Esophagus muscularis mucosa (tissue), 4 donors: ENCODE measurements at regions not wholly inside any gene's neighbourhood (a gene's known extent, or its start where the extent isn't known, plus 50 kb on each side); places are given as distances from the start of the nearest gene placed in this dataset.

Source experiments
- DNase-seq: peaks from one replicate; pipeline ENCODE4 v3.0.0-alpha.2; 2017; ENCODE audit errors: extremely low spot score
- H3K27ac ChIP-seq, 4 donors: fragments of 200-600 bp; sonication (generic); replicated peaks in 1 of 4; 1 replicate in 3 of 4; 2 replicates in 1 of 4; pipeline ENCODE4 v1.5.1; 2016 to 2019; ENCODE audit warnings: mild to moderate bottlenecking in 1 of 4
- H3K27me3 ChIP-seq, 4 donors: fragments of 200-600 bp; sonication (generic); one replicate each; pipeline versions ENCODE4 v1.5.1 to v1.6.0; 2016 to 2019
- H3K36me3 ChIP-seq, 4 donors: fragments of 200-600 bp; sonication (generic); one replicate each; pipeline ENCODE4 v1.5.1; 2016 to 2019
- H3K4me1 ChIP-seq, 4 donors: fragments of 200-600 bp; sonication (generic); one replicate each; pipeline ENCODE4 v1.5.1; 2016 to 2019
- H3K4me3 ChIP-seq, 4 donors: fragments of 200-600 bp; sonication (generic); 1 replicate in 2 of 4; 2 replicates in 2 of 4; pipeline ENCODE4 v1.5.1; 2016 to 2019; ENCODE audit warnings: mild to moderate bottlenecking in 4 of 4, moderate library complexity in 1 of 4
- H3K9me3 ChIP-seq, 4 donors: fragments of 200-600 bp; sonication (generic); 1 replicate in 3 of 4; 2 replicates in 1 of 4; pipeline ENCODE4 v1.5.1; 2016 to 2019
- EP300 ChIP-seq: sonication (generic); formaldehyde crosslinking; IDR thresholded peaks from one replicate; pipeline ENCODE4 v1.6.1; 2017; ENCODE audit warnings: antibody characterized with exemption
- POLR2A ChIP-seq: fragments of 450-650 bp; IDR thresholded peaks from one replicate; pipeline ENCODE4 v1.6.1; 2017; ENCODE audit warnings: antibody characterized with exemption, moderate library complexity, mild to moderate bottlenecking, low read depth
- POLR2AphosphoS5 ChIP-seq, 2 donors: sonication (generic); formaldehyde crosslinking; IDR thresholded peaks; one replicate each; pipeline ENCODE4 v1.6.1; 2017; ENCODE audit warnings: antibody characterized with exemption in 2 of 2
- WGBS: methylation state at CpG from one replicate; pipeline ENCODE4 v1.1.5; 2018; 5-methylcytosine and 5-hydroxymethylcytosine counted together
- intact Hi-C: fragments of 100-400 bp; cut with DNase I; formaldehyde crosslinking; loops from one replicate; pipeline ENCODE4 v1.15.1; 2023
- TF ChIP-seq, protein P1 (sequence below), 3 experiments: fragments of 200-600 bp in 2 of 3; fragments of 450-650 bp in 1 of 3; sonication (generic) in 2 of 3; IDR thresholded peaks; one replicate each; pipeline ENCODE4 v1.5.1; 2017 to 2019; ENCODE audit warnings: antibody characterized with exemption in 3 of 3, mild to moderate bottlenecking in 2 of 3, moderate library complexity in 1 of 3

GRCh38 chr2:72041638-72042111 lies 106.0 kb downstream of the CYP26B1 start:
- Histone ChIP-seq H3K4me3 (no peak overlapping the region), H3K36me3 (no peaks in the 10 kb centered on the region), H3K27me3 (no peaks in the 10 kb centered on the region), H3K9me3 (peaks cover 0 to 23% (median 12%) of the 10 kb centered on the region in 4 donors), H3K4me1 (no peaks in the 10 kb centered on the region), H3K27ac (no peak overlapping the region)
- DNase-seq, result peak; percentile 85
- intact Hi-C loops, result no loop called here
- TF ChIP-seq POLR2AphosphoS5 (IDR thresholded peaks at IDR 0.05) (no peak), EP300 (no peak), POLR2A (no peak)
- TF ChIP-seq, protein P1, sequence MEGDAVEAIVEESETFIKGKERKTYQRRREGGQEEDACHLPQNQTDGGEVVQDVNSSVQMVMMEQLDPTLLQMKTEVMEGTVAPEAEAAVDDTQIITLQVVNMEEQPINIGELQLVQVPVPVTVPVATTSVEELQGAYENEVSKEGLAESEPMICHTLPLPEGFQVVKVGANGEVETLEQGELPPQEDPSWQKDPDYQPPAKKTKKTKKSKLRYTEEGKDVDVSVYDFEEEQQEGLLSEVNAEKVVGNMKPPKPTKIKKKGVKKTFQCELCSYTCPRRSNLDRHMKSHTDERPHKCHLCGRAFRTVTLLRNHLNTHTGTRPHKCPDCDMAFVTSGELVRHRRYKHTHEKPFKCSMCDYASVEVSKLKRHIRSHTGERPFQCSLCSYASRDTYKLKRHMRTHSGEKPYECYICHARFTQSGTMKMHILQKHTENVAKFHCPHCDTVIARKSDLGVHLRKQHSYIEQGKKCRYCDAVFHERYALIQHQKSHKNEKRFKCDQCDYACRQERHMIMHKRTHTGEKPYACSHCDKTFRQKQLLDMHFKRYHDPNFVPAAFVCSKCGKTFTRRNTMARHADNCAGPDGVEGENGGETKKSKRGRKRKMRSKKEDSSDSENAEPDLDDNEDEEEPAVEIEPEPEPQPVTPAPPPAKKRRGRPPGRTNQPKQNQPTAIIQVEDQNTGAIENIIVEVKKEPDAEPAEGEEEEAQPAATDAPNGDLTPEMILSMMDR (IDR thresholded peaks at IDR 0.05), result no peak
- 62% methylated on average over 4 of the region's 5 CpGs for WGBS

DNA sequence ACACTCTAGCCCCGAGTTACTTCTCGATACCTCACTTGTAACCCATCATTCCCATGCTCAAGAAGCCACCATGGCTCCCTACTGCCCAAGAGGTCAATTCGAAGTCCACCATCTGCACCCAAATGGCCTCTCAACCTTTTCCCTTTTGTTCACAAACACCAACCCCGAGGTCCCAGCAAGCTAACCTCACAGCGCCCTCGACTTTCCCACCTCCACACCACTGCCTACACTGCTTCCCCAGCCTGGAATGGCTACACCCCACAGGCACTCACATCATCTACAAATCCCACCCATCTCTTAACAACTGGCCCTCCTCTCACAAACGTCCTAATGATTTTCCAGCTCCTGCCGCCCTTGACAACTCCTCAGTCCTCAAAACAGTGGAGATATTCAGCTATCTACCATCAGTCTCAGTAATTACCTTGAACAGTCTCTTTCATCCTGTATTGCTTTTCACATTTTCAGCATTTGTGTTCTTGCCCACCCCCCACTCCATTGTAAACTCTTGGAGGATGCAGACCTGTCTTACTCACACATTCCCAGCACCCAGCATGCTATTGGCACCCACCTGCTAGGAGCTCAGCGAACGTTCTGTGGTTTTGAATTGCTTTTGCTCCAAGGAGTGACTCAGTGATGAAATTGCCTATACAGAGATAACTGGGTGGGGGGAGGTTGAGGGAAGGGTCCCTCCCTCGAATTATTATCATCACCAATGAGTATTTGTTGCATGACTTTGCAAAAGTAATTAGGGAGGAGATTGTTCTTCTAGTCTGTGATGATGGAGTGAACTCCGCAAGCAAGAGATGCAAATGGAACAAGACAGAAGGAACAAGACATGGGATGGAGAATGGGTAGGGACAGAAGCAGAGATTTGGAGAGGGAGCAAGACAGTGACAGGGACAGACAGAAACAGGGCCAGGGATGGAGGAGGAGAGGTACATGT lies 106.8 kb downstream of the CYP26B1 start:
- DNase-seq, result peak; percentile 91
- intact Hi-C loops, result no loop called here
- no peak for TF ChIP-seq POLR2A
- TF ChIP-seq EP300, result no peak
- TF ChIP-seq, protein P1 (IDR thresholded peaks at IDR 0.05), result no peak
- TF ChIP-seq POLR2AphosphoS5 (IDR thresholded peaks at IDR 0.05), result no peak
- H3K36me3 ChIP-seq, result no peaks in the 10 kb centered on the region
- 75% methylated on average over 12 of the region's 12 CpGs for WGBS
- H3K27ac ChIP-seq, result no peak overlapping the region
- H3K4me3 ChIP-seq, result no peak overlapping the region
- peaks cover 0 to 23% (median 12%) of the 10 kb centered on the region in 4 donors for H3K9me3 ChIP-seq
- H3K4me1 ChIP-seq, result no peaks in the 10 kb centered on the region
- H3K27me3 ChIP-seq, result no peaks in the 10 kb centered on the region

GRCh38 chr2:72038524-72038923 lies 109.1 kb downstream of the CYP26B1 start:
- H3K27ac ChIP-seq, result no peak overlapping the region
- H3K4me3 ChIP-seq, result no peak overlapping the region
- 87% methylated on average over 5 of the region's 5 CpGs for WGBS
- no peaks in the 10 kb centered on the region for H3K36me3 ChIP-seq
- peaks cover 0 to 5% (median 3%) of the 10 kb centered on the region in 4 donors for H3K9me3 ChIP-seq
- intact Hi-C loops, result no loop called here
- H3K4me1 ChIP-seq, result no peaks in the 10 kb centered on the region
- no peak for TF ChIP-seq EP300
- TF ChIP-seq, protein P1 (IDR thresholded peaks at IDR 0.05), result no peak
- no peak for TF ChIP-seq POLR2A
- TF ChIP-seq POLR2AphosphoS5 (IDR thresholded peaks at IDR 0.05), result no peak
- no peaks in the 10 kb centered on the region for H3K27me3 ChIP-seq
- no peak for DNase-seq

GRCh38 chr2:72037261-72037666 lies 110.4 kb downstream of the CYP26B1 start:
- no CpG with 5 or more reads among the region's 5 CpGs for WGBS
- H3K36me3 ChIP-seq, result no peaks in the 10 kb centered on the region
- H3K27ac ChIP-seq, result no peak overlapping the region
- H3K4me1 ChIP-seq, result no peaks in the 10 kb centered on the region
- intact Hi-C loops, result no loop called here
- TF ChIP-seq POLR2AphosphoS5 (IDR thresholded peaks at IDR 0.05) (no peak), POLR2A (no peak), EP300 (no peak)
- TF ChIP-seq, protein P1 (IDR thresholded peaks at IDR 0.05), result no peak
- H3K27me3 ChIP-seq, result no peaks in the 10 kb centered on the region
- no peak overlapping the region for H3K4me3 ChIP-seq
- DNase-seq, result peak; percentile 80
- H3K9me3 ChIP-seq, result no peaks in the 10 kb centered on the region
